Karpas-422 (cell line): ENCODE measurements at regions not wholly inside any gene's neighbourhood (a gene's known extent, or its start where the extent isn't known, plus 50 kb on each side); places are given as distances from the start of the nearest gene placed in this dataset.
A peak's percentile ranks its signal among the peaks of the same experiment; 100 is the strongest.

Source experiments
- DNase-seq: peaks from one replicate; pipeline ENCODE4 v3.0.0-alpha.2; 2015
- H2AFZ ChIP-seq: fragments of 200-600 bp; sonication (generic); 2 replicates; pipeline ENCODE4 v1.6.1; 2014; ENCODE audit warnings: antibody characterized with exemption, low read length, mixed read lengths
- H3K27ac ChIP-seq: fragments of 200-600 bp; sonication (generic); 2 replicates; pipeline ENCODE4 v1.5.1; 2014; ENCODE audit warnings: mild to moderate bottlenecking, low read length, moderate library complexity
- H3K27me3 ChIP-seq: fragments of 200-600 bp; sonication (generic); 2 replicates; pipeline ENCODE4 v1.6.1; 2014; ENCODE audit warnings: low read length, mixed read lengths
- H3K36me3 ChIP-seq: fragments of 200-600 bp; sonication (generic); 2 replicates; pipeline ENCODE4 v1.6.1; 2014; ENCODE audit warnings: low read length, mixed read lengths; ENCODE audit not compliant: insufficient read depth
- H3K4me1 ChIP-seq: fragments of 200-600 bp; sonication (generic); 2 replicates; pipeline ENCODE4 v1.6.1; 2014; ENCODE audit warnings: mild to moderate bottlenecking, low read length, mixed read lengths
- H3K4me2 ChIP-seq: fragments of 200-600 bp; sonication (generic); 2 replicates; pipeline ENCODE4 v1.6.1; 2014; ENCODE audit warnings: low read length, low read depth, mild to moderate bottlenecking; ENCODE audit not compliant: poor library complexity, severe bottlenecking
- H3K4me3 ChIP-seq: fragments of 200-600 bp; sonication (generic); 2 replicates; pipeline ENCODE4 v1.5.1; 2014; ENCODE audit warnings: mild to moderate bottlenecking, antibody characterized with exemption, low read length, mixed read lengths
- H3K79me2 ChIP-seq: fragments of 200-600 bp; sonication (generic); 2 replicates; pipeline ENCODE4 v1.6.1; 2014; ENCODE audit warnings: mild to moderate bottlenecking, low read length, mixed read lengths
- H3K9ac ChIP-seq: fragments of 200-600 bp; sonication (generic); 2 replicates; pipeline ENCODE4 v1.6.0; 2014; ENCODE audit warnings: low read length
- H3K9me2 ChIP-seq: fragments of 200-600 bp; sonication (generic), shearing (Covaris generic); replicated peaks from 2 replicates; pipeline ENCODE4 v1.6.0; 2014; ENCODE audit warnings: mild to moderate bottlenecking, low read length, moderate library complexity; ENCODE audit not compliant: insufficient read depth
- H3K9me3 ChIP-seq: fragments of 300-700, 200-600 bp; sonication (generic); 2 replicates; pipeline ENCODE4 v1.6.1; 2014; ENCODE audit warnings: low read length, mixed read lengths
- H4K20me1 ChIP-seq: fragments of 200-600 bp; sonication (generic); 2 replicates; pipeline ENCODE4 v1.6.1; 2014; ENCODE audit warnings: mild to moderate bottlenecking, antibody characterized with exemption, low read length, low read depth; ENCODE audit not compliant: insufficient read depth

- no peak overlapping the region for H3K9ac ChIP-seq
- no peak for DNase-seq
- H3K4me2 ChIP-seq: no peak overlapping the region
Measured at GRCh38 chr9:88312517-88313103, 75.6 kb upstream of the SPIN1 start.

GRCh38 chr9:88312045-88312444, 76.2 kb upstream of the SPIN1 start:
- DNase-seq: no peak
- H4K20me1 ChIP-seq: no peaks in the 10 kb centered on the region
- H3K4me3 ChIP-seq: no peak overlapping the region
- no peak overlapping the region for H3K27ac ChIP-seq
- no peaks in the 10 kb centered on the region for H3K79me2 ChIP-seq
- no peaks in the 10 kb centered on the region for H3K27me3 ChIP-seq
- H2AFZ ChIP-seq: no peak overlapping the region
- H3K9me2 ChIP-seq: no peaks in the 10 kb centered on the region
- no peak overlapping the region for H3K9ac ChIP-seq
- no peak overlapping the region for H3K4me2 ChIP-seq
- peaks cover 25% of the 10 kb centered on the region for H3K4me1 ChIP-seq
- no peaks in the 10 kb centered on the region for H3K36me3 ChIP-seq
- H3K9me3 ChIP-seq: no peaks in the 10 kb centered on the region

More at GRCh38 chr9:88312517-88313103, 75.6 kb upstream of the SPIN1 start:
- H3K4me1 ChIP-seq: peaks cover 25% of the 10 kb centered on the region
- no peaks in the 10 kb centered on the region for H3K27me3 ChIP-seq
- no peaks in the 10 kb centered on the region for H3K36me3 ChIP-seq
- H3K9me3 ChIP-seq: no peaks in the 10 kb centered on the region
- no peak overlapping the region for H3K27ac ChIP-seq
- H3K9me2 ChIP-seq: no peaks in the 10 kb centered on the region
- no peaks in the 10 kb centered on the region for H3K79me2 ChIP-seq
- no peaks in the 10 kb centered on the region for H4K20me1 ChIP-seq
- no peak overlapping the region for H2AFZ ChIP-seq
- H3K4me3 ChIP-seq: no peak overlapping the region

DNA sequence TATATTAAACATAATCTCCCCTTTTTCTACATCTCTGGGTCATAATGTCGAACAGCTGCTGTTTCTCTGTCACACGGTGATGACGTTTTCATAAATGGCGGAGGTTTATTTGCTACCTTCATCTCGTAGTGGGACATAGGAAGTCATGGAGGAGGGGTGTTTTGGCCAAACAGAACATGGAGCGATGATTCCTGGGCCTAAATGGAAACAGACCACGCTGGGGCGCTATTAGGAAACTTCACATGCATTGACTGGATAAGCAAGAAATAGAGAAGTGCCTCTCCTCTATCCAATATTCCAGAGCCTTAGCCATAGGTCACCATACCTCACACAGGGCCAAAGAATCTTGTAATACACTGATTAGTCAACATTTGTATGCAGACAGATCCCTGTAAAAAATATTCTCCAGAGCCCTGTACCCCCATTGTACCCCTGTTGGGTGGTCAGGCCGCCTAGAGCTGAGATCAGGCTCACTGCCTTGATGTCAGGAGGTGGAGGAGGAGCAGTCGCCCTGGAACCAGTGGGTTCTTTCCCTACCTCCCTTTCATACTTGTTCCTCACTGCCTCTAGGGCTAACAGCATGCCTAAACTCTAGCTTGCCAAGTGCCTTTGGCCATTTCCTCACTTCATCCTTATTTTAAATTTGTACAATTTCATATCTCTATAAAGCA, 77.8 kb upstream of the SPIN1 start:
- Histone ChIP-seq H4K20me1 (no peaks in the 10 kb centered on the region), H3K79me2 (no peaks in the 10 kb centered on the region), H3K4me3 (no peak overlapping the region), H3K4me1 (peaks cover 25% of the 10 kb centered on the region), H2AFZ (no peak overlapping the region), H3K9ac (no peak overlapping the region), H3K27me3 (no peaks in the 10 kb centered on the region), H3K27ac (no peak overlapping the region), H3K9me2 (no peaks in the 10 kb centered on the region), H3K36me3 (no peaks in the 10 kb centered on the region), H3K4me2 (no peak overlapping the region), H3K9me3 (no peaks in the 10 kb centered on the region)
- DNase-seq: no peak

- Histone ChIP-seq H3K9me3 (no peaks in the 10 kb centered on the region), H3K27ac (no peak overlapping the region), H4K20me1 (no peaks in the 10 kb centered on the region), H3K4me1 (peaks cover 25% of the 10 kb centered on the region), H3K4me2 (no peak overlapping the region), H3K4me3 (no peak overlapping the region), H3K27me3 (no peaks in the 10 kb centered on the region), H2AFZ (no peak overlapping the region), H3K79me2 (no peaks in the 10 kb centered on the region), H3K9me2 (no peaks in the 10 kb centered on the region), H3K9ac (no peak overlapping the region), H3K36me3 (no peaks in the 10 kb centered on the region)
- DNase-seq: no peak
Measured at GRCh38 chr9:88308831-88309560, 79.2 kb upstream of the SPIN1 start.

DNA sequence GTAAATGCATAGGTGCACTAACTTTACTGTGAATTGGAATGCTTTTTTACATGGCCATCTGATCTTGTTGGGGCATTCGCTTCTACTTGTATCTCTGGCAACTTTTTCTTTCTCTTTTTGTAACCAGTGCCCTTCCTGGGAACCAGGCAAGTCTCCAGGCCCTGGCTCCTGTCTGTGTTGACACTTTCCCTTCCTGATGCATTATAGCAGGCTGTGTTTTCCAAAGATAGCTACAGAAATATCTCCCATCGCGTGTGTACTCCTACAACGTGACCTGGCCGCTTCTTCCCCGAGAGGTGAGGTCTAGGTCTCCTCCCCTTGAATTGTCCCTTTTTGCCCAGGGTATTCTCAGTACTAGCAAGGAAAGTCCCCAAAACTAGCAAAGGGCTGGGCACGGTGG, 81.1 kb upstream of the SPIN1 start:
- Histone ChIP-seq H3K9me3 (no peaks in the 10 kb centered on the region), H3K79me2 (no peaks in the 10 kb centered on the region), H3K27ac (no peak overlapping the region), H3K4me2 (no peak overlapping the region), H3K9me2 (no peaks in the 10 kb centered on the region), H2AFZ (no peak overlapping the region), H3K9ac (no peak overlapping the region), H3K27me3 (no peaks in the 10 kb centered on the region), H3K4me1 (peaks cover 17% of the 10 kb centered on the region), H4K20me1 (no peaks in the 10 kb centered on the region), H3K36me3 (no peaks in the 10 kb centered on the region), H3K4me3 (no peak overlapping the region)
- DNase-seq: no peak

GRCh38 chr9:88303721-88304451, 84.4 kb upstream of the SPIN1 start:
- Histone ChIP-seq H3K4me1 (peaks cover 9% of the 10 kb centered on the region), H4K20me1 (no peaks in the 10 kb centered on the region), H3K9ac (no peak overlapping the region), H2AFZ (no peak overlapping the region), H3K27me3 (no peaks in the 10 kb centered on the region), H3K79me2 (no peaks in the 10 kb centered on the region), H3K36me3 (no peaks in the 10 kb centered on the region), H3K4me3 (no peak overlapping the region), H3K9me2 (no peaks in the 10 kb centered on the region), H3K9me3 (no peaks in the 10 kb centered on the region), H3K4me2 (peak overlapping the region; percentile 2), H3K27ac (no peak overlapping the region)
- DNase-seq: no peak

GRCh38 chr9:88302579-88303324, 85.5 kb upstream of the SPIN1 start:
- H3K36me3 ChIP-seq: no peaks in the 10 kb centered on the region
- no peaks in the 10 kb centered on the region for H3K9me2 ChIP-seq
- H3K9ac ChIP-seq: no peak overlapping the region
- H4K20me1 ChIP-seq: no peaks in the 10 kb centered on the region
- no peak overlapping the region for H2AFZ ChIP-seq
- H3K4me3 ChIP-seq: no peak overlapping the region
- no peak overlapping the region for H3K4me2 ChIP-seq
- no peak overlapping the region for H3K27ac ChIP-seq
- no peaks in the 10 kb centered on the region for H3K27me3 ChIP-seq
- H3K4me1 ChIP-seq: peaks cover 5% of the 10 kb centered on the region; the same call in 1 of the 2 replicates
- H3K9me3 ChIP-seq: no peaks in the 10 kb centered on the region
- no peak for DNase-seq
- no peaks in the 10 kb centered on the region for H3K79me2 ChIP-seq
